ENCODE measurements at regions not wholly inside any gene's neighbourhood (a gene's known extent, or its start where the extent isn't known, plus 50 kb on each side); places are given as distances from the start of the nearest gene placed in this dataset.

DNA sequence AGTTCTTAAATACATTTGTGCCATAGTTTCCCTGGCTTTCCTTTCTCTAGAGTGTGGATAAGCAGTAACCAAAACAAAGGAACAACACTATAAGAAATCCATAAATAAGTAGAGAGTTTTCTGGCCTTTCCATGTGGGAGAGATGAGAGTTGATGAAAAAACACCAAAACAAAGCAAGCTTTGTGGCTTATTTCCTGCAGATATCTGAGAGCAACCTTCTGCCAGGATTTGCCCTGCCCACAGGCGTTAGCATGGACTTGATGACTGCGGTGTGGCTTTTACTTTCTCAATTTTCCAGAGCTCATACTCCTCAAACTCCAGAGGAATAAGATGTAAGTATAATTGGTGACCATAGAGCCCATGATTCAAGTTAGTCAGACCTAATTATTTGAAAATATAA lies 194.9 kb downstream of the RAP2B start:
- TF ChIP-seq POLR2A (IDR thresholded peaks at IDR 0.05; ENCODE audit: low read length), result no peak
- no peak for TF ChIP-seq GATA1 (IDR thresholded peaks at IDR 0.05; ENCODE audit: low read depth, low read length)
